ENCODE measurements at regions not wholly inside any gene's neighbourhood (a gene's known extent, or its start where the extent isn't known, plus 50 kb on each side); places are given as distances from the start of the nearest gene placed in this dataset.

DNA sequence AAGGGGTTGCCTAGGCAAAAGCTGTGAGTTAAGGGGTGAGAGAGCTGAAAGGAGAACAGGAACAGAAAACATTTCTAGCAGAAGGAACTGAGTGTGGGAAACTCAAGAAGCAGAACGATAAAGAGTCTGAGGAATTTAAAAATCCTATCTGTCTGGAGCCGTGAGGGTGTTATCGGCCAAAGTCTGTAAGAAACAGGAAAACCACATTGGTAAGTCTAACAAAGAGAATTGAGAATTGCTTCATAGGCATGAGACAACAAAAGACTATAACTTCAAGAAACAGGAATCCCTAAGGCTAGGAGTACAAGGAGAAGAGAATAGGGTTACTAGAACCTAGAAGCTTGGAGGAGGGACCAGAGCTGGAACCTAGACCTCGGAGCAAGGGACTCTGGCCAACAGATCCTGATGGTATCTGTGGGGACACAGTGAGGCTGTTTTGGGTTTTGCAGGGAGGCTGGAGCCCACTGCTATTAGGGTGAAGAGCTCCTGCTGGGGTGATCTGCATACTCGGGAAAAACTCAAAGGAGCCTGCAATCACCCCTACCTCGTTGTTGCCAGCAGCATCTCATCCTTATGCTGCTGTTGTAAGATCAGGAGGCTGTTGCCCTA lies 175.6 kb downstream of the FBXO8 start:
- POLR2A ChIA-PET (ENCODE audit: unreplicated experiment), result no interaction called here
- TF ChIP-seq EZH2 (IDR thresholded peaks at IDR 0.05; ENCODE audit: low read length, unreplicated experiment) (no peak), EZH2phosphoT487 (IDR thresholded peaks at IDR 0.05; ENCODE audit: borderline replicate concordance, low read length) (no peak)
- TF ChIP-seq, protein P1, sequence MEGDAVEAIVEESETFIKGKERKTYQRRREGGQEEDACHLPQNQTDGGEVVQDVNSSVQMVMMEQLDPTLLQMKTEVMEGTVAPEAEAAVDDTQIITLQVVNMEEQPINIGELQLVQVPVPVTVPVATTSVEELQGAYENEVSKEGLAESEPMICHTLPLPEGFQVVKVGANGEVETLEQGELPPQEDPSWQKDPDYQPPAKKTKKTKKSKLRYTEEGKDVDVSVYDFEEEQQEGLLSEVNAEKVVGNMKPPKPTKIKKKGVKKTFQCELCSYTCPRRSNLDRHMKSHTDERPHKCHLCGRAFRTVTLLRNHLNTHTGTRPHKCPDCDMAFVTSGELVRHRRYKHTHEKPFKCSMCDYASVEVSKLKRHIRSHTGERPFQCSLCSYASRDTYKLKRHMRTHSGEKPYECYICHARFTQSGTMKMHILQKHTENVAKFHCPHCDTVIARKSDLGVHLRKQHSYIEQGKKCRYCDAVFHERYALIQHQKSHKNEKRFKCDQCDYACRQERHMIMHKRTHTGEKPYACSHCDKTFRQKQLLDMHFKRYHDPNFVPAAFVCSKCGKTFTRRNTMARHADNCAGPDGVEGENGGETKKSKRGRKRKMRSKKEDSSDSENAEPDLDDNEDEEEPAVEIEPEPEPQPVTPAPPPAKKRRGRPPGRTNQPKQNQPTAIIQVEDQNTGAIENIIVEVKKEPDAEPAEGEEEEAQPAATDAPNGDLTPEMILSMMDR (conservative IDR thresholded peaks at IDR 0.05; ENCODE audit: low read depth, low read length), result no peak
- Histone ChIP-seq H3F3A (ENCODE audit: low read length, unreplicated experiment) (no peaks in the 10 kb centered on the region), H3K4me3 (ENCODE audit: low read length) (no peak overlapping the region), H3K9me2 (replicated peaks; ENCODE audit: low read length) (no peaks in the 10 kb centered on the region), H2AFZ (ENCODE audit: low read length) (no peak overlapping the region), H3K36me3 (ENCODE audit: low read depth, low read length) (no peaks in the 10 kb centered on the region), H3K79me2 (ENCODE audit: low read length) (no peaks in the 10 kb centered on the region), H4K20me1 (ENCODE audit: low read length) (no peaks in the 10 kb centered on the region), H3K27ac (ENCODE audit: low read length) (no peak overlapping the region), H3K4me2 (ENCODE audit: low read length) (no peak overlapping the region), H3K4me1 (ENCODE audit: insufficient read depth, low read length) (no peaks in the 10 kb centered on the region), H3K9ac (ENCODE audit: low read length) (no peak overlapping the region), H3K27me3 (ENCODE audit: low read length) (peaks cover 93% of the 10 kb centered on the region), H3K9me3 (ENCODE audit: low read length) (no peaks in the 10 kb centered on the region)
- BruUV-seq (replicated peaks), result no TSS peak
- intact Hi-C loops (cut with micrococcal nuclease), result no loop called here
- no peak for ATAC-seq
- CTCF ChIA-PET, result no interaction called here
- DNase-seq, result no peak

DNA sequence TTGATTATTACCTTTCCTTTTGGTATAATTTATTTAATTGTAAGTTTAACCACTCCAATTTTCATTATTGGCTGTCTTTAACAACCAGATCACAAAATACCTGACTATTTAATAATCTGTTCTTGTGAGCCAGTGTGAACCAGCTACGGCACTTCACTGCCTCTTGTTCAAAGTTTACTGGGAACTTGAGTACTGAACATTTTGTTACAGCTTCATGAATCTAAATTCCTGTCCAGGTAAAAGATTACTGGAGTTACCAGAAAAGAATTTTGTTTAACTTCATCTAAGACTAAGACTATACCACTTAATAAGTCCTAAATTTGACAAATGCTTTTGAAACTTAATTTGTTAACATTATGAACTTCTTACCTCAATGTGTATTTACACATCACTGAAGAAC lies 178.3 kb downstream of the FBXO8 start:
- CTCF ChIA-PET, result no interaction called here
- Histone ChIP-seq H3K36me3 (ENCODE audit: low read depth, low read length) (no peaks in the 10 kb centered on the region), H3K4me1 (ENCODE audit: insufficient read depth, low read length) (no peaks in the 10 kb centered on the region), H3K27me3 (ENCODE audit: low read length) (peaks cover 80% of the 10 kb centered on the region), H3K9me3 (ENCODE audit: low read length) (no peaks in the 10 kb centered on the region), H4K20me1 (ENCODE audit: low read length) (no peaks in the 10 kb centered on the region), H3K9me2 (replicated peaks; ENCODE audit: low read length) (no peaks in the 10 kb centered on the region), H2AFZ (ENCODE audit: low read length) (no peak overlapping the region), H3K9ac (ENCODE audit: low read length) (no peak overlapping the region), H3F3A (ENCODE audit: low read length, unreplicated experiment) (no peaks in the 10 kb centered on the region), H3K4me2 (ENCODE audit: low read length) (no peak overlapping the region), H3K4me3 (ENCODE audit: low read length) (no peak overlapping the region), H3K79me2 (ENCODE audit: low read length) (no peaks in the 10 kb centered on the region), H3K27ac (ENCODE audit: low read length) (no peak overlapping the region)
- POLR2A ChIA-PET (ENCODE audit: unreplicated experiment), result no interaction called here
- intact Hi-C loops (cut with micrococcal nuclease), result no loop called here
- BruUV-seq (replicated peaks), result no TSS peak
- no peak for ATAC-seq
- no peak for DNase-seq
- TF ChIP-seq EZH2phosphoT487 (IDR thresholded peaks at IDR 0.05; ENCODE audit: borderline replicate concordance, low read length) (no peak), EZH2 (IDR thresholded peaks at IDR 0.05; ENCODE audit: low read length, unreplicated experiment) (no peak)
- TF ChIP-seq, protein P1 (conservative IDR thresholded peaks at IDR 0.05; ENCODE audit: low read depth, low read length), result no peak

DNA sequence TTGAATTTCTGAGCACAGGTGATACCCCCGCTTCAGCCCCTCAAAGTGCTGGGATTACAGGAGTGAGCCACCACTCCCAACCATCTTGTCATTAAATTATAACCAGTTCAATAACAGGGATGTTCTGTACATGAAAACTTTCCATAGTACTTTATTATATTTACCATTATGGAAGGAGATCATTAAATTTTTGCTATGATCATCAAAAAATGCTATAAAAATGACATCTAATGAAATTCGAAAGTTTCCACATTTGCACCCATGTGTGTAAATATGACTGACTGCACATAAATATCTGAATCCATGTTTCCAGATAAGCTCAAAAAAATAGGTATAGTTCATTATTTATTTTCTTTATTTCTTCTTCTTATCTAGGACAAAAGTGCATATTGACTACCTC lies 182.6 kb downstream of the FBXO8 start:
- POLR2A ChIA-PET (ENCODE audit: unreplicated experiment), result no interaction called here

More for the DNA sequence above, 182.6 kb downstream of the FBXO8 start:
- Histone ChIP-seq H3K36me3 (ENCODE audit: low read depth, low read length) (no peaks in the 10 kb centered on the region), H2AFZ (ENCODE audit: low read length) (no peak overlapping the region), H3K4me2 (ENCODE audit: low read length) (no peak overlapping the region), H3K4me3 (ENCODE audit: low read length) (no peak overlapping the region), H3K4me1 (ENCODE audit: insufficient read depth, low read length) (no peaks in the 10 kb centered on the region), H4K20me1 (ENCODE audit: low read length) (no peaks in the 10 kb centered on the region), H3K79me2 (ENCODE audit: low read length) (no peaks in the 10 kb centered on the region), H3K9ac (ENCODE audit: low read length) (no peak overlapping the region), H3K27me3 (ENCODE audit: low read length) (peaks cover 62% of the 10 kb centered on the region), H3F3A (ENCODE audit: low read length, unreplicated experiment) (no peaks in the 10 kb centered on the region), H3K9me2 (replicated peaks; ENCODE audit: low read length) (no peaks in the 10 kb centered on the region), H3K9me3 (ENCODE audit: low read length) (no peaks in the 10 kb centered on the region), H3K27ac (ENCODE audit: low read length) (no peak overlapping the region)
- BruUV-seq (replicated peaks), result no TSS peak
- ATAC-seq, result no peak
- TF ChIP-seq, protein P1 (conservative IDR thresholded peaks at IDR 0.05; ENCODE audit: low read depth, low read length), result no peak
- TF ChIP-seq EZH2 (IDR thresholded peaks at IDR 0.05; ENCODE audit: low read length, unreplicated experiment) (no peak), EZH2phosphoT487 (IDR thresholded peaks at IDR 0.05; ENCODE audit: borderline replicate concordance, low read length) (no peak)
- intact Hi-C loops (cut with micrococcal nuclease), result no loop called here
- no peak for DNase-seq
- CTCF ChIA-PET, result no interaction called here

All from PC-3 (cell line).